HepG2 (cell line): ENCODE measurements at regions not wholly inside any gene's neighbourhood (a gene's known extent, or its start where the extent isn't known, plus 50 kb on each side); places are given as distances from the start of the nearest gene placed in this dataset.

Experiments used
- CEBPG ChIP-seq: IDR thresholded peaks from 2 replicates; pipeline ENCODE4 v1.6.1; 2016
- CTCF ChIP-seq: sonication (generic); formaldehyde crosslinking; IDR thresholded peaks from 2 replicates; pipeline ENCODE4 v1.5.0; 2020; ENCODE audit warnings: mild to moderate bottlenecking, missing genetic modification reagents, moderate library complexity
- RAD21 ChIP-seq: fragments of 450-650 bp; formaldehyde crosslinking; IDR thresholded peaks from 2 replicates; pipeline ENCODE4 v1.5.0; 2020; ENCODE audit warnings: mild to moderate bottlenecking
- STAG1 ChIP-seq: sonication (generic); formaldehyde crosslinking; IDR thresholded peaks from 2 replicates; pipeline ENCODE4 v1.4.0; 2020; ENCODE audit warnings: missing genetic modification reagents
- ZNF550 ChIP-seq: sonication (generic); formaldehyde crosslinking; IDR thresholded peaks from 2 replicates; pipeline ENCODE4 v1.4.0; 2020; ENCODE audit warnings: mild to moderate bottlenecking, missing genetic modification reagents, borderline replicate concordance
- ZNF616 ChIP-seq: sonication (generic); formaldehyde crosslinking; IDR thresholded peaks from 2 replicates; pipeline ENCODE4 v1.5.0; 2020; ENCODE audit warnings: low read depth, mild to moderate bottlenecking, missing genetic modification reagents
- ZNF816 ChIP-seq: sonication (generic); formaldehyde crosslinking; IDR thresholded peaks from 2 replicates; pipeline ENCODE4 v1.8.0; 2022; ENCODE audit warnings: missing genetic modification reagents, mild to moderate bottlenecking, borderline replicate concordance

- TF ChIP-seq CEBPG (CRISPR knock-in tag) (no peak), ZNF550 (CRISPR knock-in tag) (no peak), RAD21 (CRISPR knock-in tag) (no peak), ZNF616 (CRISPR knock-in tag) (no peak), CTCF (CRISPR knock-in tag) (no peak), STAG1 (CRISPR knock-in tag) (no peak), ZNF816 (CRISPR knock-in tag) (no peak)
Measured at GRCh38 chr20:51939259-51939585, 136.9 kb upstream of the SALL4 start.
